Progenitor cell of endocrine pancreas (in vitro differentiated cells): ENCODE measurements at regions not wholly inside any gene's neighbourhood (a gene's known extent, or its start where the extent isn't known, plus 50 kb on each side); places are given as distances from the start of the nearest gene placed in this dataset.

Experiments
- DNase-seq: peaks from one replicate; pipeline ENCODE4 v3.0.0; 2021; ENCODE audit warnings: low spot score; ENCODE audit not compliant: unreplicated experiment
- H3K27ac Mint-ChIP-seq: 2 replicates; pipeline ENCODE4 v1.8.0; 2021; ENCODE audit warnings: mild to moderate bottlenecking, moderate library complexity, mixed read lengths
- H3K27me3 Mint-ChIP-seq: 2 replicates; pipeline ENCODE4 v1.8.0; 2021; ENCODE audit warnings: mixed read lengths
- H3K36me3 Mint-ChIP-seq: 2 replicates; pipeline ENCODE4 v1.8.0; 2022; ENCODE audit warnings: mixed read lengths; ENCODE audit not compliant: insufficient read depth
- H3K4me1 Mint-ChIP-seq: 2 replicates; pipeline ENCODE4 v1.8.0; 2021; ENCODE audit warnings: low read depth, mixed read lengths
- H3K4me3 Mint-ChIP-seq: 2 replicates; pipeline ENCODE4 v1.8.0; 2021; ENCODE audit warnings: low read depth, mild to moderate bottlenecking, moderate library complexity, mixed read lengths
- H3K9me3 Mint-ChIP-seq: 2 replicates; pipeline ENCODE4 v1.8.0; 2021; ENCODE audit warnings: low read depth, mixed read lengths
- CTCF ChIP-seq: fragments of 200-600 bp; sonication (generic); IDR thresholded peaks from one replicate; pipeline ENCODE4 v1.5.0; 2021; ENCODE audit warnings: antibody characterized with exemption, mild to moderate bottlenecking; ENCODE audit not compliant: unreplicated experiment

- Mint-ChIP-seq H3K27me3 (peaks cover 15% of the 10 kb centered on the region), H3K9me3 (no peaks in the 10 kb centered on the region), H3K4me1 (no peaks in the 10 kb centered on the region), H3K4me3 (no peak overlapping the region), H3K36me3 (no peaks in the 10 kb centered on the region), H3K27ac (no peak overlapping the region)
- no peak for DNase-seq
- TF ChIP-seq CTCF = no peak
Observed at GRCh38 chr18:25469489-25469888, 117.5 kb upstream of the ZNF521 start.

GRCh38 chr18:25467226-25467987 is 115.4 kb upstream of the ZNF521 start:
- no peaks in the 10 kb centered on the region for H3K4me1 Mint-ChIP-seq
- H3K27me3 Mint-ChIP-seq = peaks cover 23% of the 10 kb centered on the region
- TF ChIP-seq CTCF = no peak
- no peaks in the 10 kb centered on the region for H3K9me3 Mint-ChIP-seq
- no peaks in the 10 kb centered on the region for H3K36me3 Mint-ChIP-seq
- H3K27ac Mint-ChIP-seq = no peak overlapping the region
- DNase-seq = no peak
- no peak overlapping the region for H3K4me3 Mint-ChIP-seq

GRCh38 chr18:25465152-25465732 is 113.3 kb upstream of the ZNF521 start:
- Mint-ChIP-seq H3K4me3 (no peak overlapping the region), H3K27me3 (peaks cover 28% of the 10 kb centered on the region), H3K27ac (no peak overlapping the region), H3K4me1 (no peaks in the 10 kb centered on the region), H3K36me3 (no peaks in the 10 kb centered on the region), H3K9me3 (no peaks in the 10 kb centered on the region)
- DNase-seq = no peak
- no peak for TF ChIP-seq CTCF

GRCh38 chr18:25464227-25464626 is 112.3 kb upstream of the ZNF521 start:
- no peaks in the 10 kb centered on the region for H3K4me1 Mint-ChIP-seq
- TF ChIP-seq CTCF = no peak
- no peaks in the 10 kb centered on the region for H3K9me3 Mint-ChIP-seq
- H3K4me3 Mint-ChIP-seq = no peak overlapping the region
- H3K36me3 Mint-ChIP-seq = no peaks in the 10 kb centered on the region
- H3K27me3 Mint-ChIP-seq = peaks cover 31% of the 10 kb centered on the region
- H3K27ac Mint-ChIP-seq = no peak overlapping the region
- DNase-seq = no peak

GRCh38 chr18:25463726-25464125 is 111.8 kb upstream of the ZNF521 start:
- H3K27ac Mint-ChIP-seq = no peak overlapping the region
- no peaks in the 10 kb centered on the region for H3K4me1 Mint-ChIP-seq
- H3K4me3 Mint-ChIP-seq = no peak overlapping the region
- no peaks in the 10 kb centered on the region for H3K9me3 Mint-ChIP-seq
- no peaks in the 10 kb centered on the region for H3K36me3 Mint-ChIP-seq
- H3K27me3 Mint-ChIP-seq = peaks cover 31% of the 10 kb centered on the region
- DNase-seq = no peak
- TF ChIP-seq CTCF = no peak
